Omental fat pad (tissue), 3 donors: ENCODE measurements at regions not wholly inside any gene's neighbourhood (a gene's known extent, or its start where the extent isn't known, plus 50 kb on each side); places are given as distances from the start of the nearest gene placed in this dataset.
"Not testable (repeated sequence)": the region's sequence is repeated elsewhere in the genome, so short reads cannot be mapped to it uniquely, and the experiment has no call there.

Experiments used
- ATAC-seq: fragments of 150-250 bp; one replicate; pipeline ENCODE4 v1.9.1; 2016; ENCODE audit warnings: mild to moderate bottlenecking, moderate library complexity; ENCODE audit not compliant: low FRiP score
- DNase-seq: peaks from one replicate; pipeline ENCODE4 v3.0.0-alpha.2; 2019; ENCODE audit warnings: low spot score
- CTCF ChIP-seq, 3 donors: fragments of 450-650 bp; IDR thresholded peaks; one replicate each; pipeline ENCODE4 v1.5.1; 2016 to 2017; ENCODE audit warnings: antibody characterized with exemption in 3 of 3, mild to moderate bottlenecking in 3 of 3, moderate library complexity in 2 of 3

- ATAC-seq (no peak), DNase-seq (no peak)
- no peak for TF ChIP-seq CTCF (IDR thresholded peaks at IDR 0.05)
These were observed 66.6 kb downstream of the LACC1 start for GRCh38 chr13:43946281-43946680.

- ATAC-seq (no peak), DNase-seq (no peak)
- no peak for TF ChIP-seq CTCF (IDR thresholded peaks at IDR 0.05)
These were observed 68.3 kb downstream of the LACC1 start for GRCh38 chr13:43947897-43948458.

- no peak for TF ChIP-seq CTCF (IDR thresholded peaks at IDR 0.05)
- ATAC-seq: no peak
- no peak for DNase-seq
These were observed 73.7 kb downstream of the LACC1 start for GRCh38 chr13:43953370-43953769.

GRCh38 chr13:43956975-43957374 is 77.3 kb downstream of the LACC1 start:
- not testable (repeated sequence) for DNase-seq, ATAC-seq

GRCh38 chr13:43959291-43959690 is 79.6 kb downstream of the LACC1 start:
- TF ChIP-seq CTCF (IDR thresholded peaks at IDR 0.05): no peak
- DNase-seq (no peak), ATAC-seq (no peak)

GRCh38 chr13:43961909-43962308 is 82.2 kb downstream of the LACC1 start:
- no peak for ATAC-seq
- no peak for DNase-seq
- TF ChIP-seq CTCF (IDR thresholded peaks at IDR 0.05): no peak

- ATAC-seq (no peak), DNase-seq (no peak)
- TF ChIP-seq CTCF (IDR thresholded peaks at IDR 0.05): no peak
These were observed 84.0 kb downstream of the LACC1 start for GRCh38 chr13:43963726-43964125.
